OCI-LY3 (cell line): ENCODE measurements at regions not wholly inside any gene's neighbourhood (a gene's known extent, or its start where the extent isn't known, plus 50 kb on each side); places are given as distances from the start of the nearest gene placed in this dataset.

ENCODE experiments used
- H2AFZ ChIP-seq: fragments of 200-600, 300-600 bp; shearing (Covaris generic); 2 replicates; pipeline ENCODE4 v1.6.0; 2014; ENCODE audit warnings: antibody characterized with exemption, low read depth, low read length
- H3K27ac ChIP-seq: fragments of 200-600, 300-600 bp; sonication (generic); 2 replicates; pipeline ENCODE4 v1.5.1; 2014; ENCODE audit warnings: mild to moderate bottlenecking, low read length, moderate library complexity, mixed read lengths
- H3K27me3 ChIP-seq: fragments of 200-600, 300-600 bp; sonication (generic); 2 replicates; pipeline ENCODE4 v1.6.1; 2014; ENCODE audit warnings: low read depth, low read length, mixed read lengths
- H3K36me3 ChIP-seq: fragments of 200-600, 300-600 bp; sonication (generic); replicated peaks from 2 replicates; pipeline ENCODE3; 2014; ENCODE audit warnings: low read depth, low read length, mixed read lengths
- H3K4me1 ChIP-seq: fragments of 300-600, 200-600 bp; sonication (generic); 2 replicates; pipeline ENCODE4 v1.6.1; 2014; ENCODE audit warnings: low read length, mixed read lengths
- H3K4me2 ChIP-seq: fragments of 200-600, 300-600 bp; sonication (generic); 2 replicates; pipeline ENCODE4 v1.6.1; 2014; ENCODE audit warnings: low read length, mixed read lengths
- H3K4me3 ChIP-seq: fragments of 300-600, 200-600 bp; sonication (generic); 2 replicates; pipeline ENCODE4 v1.5.1; 2014; ENCODE audit warnings: antibody characterized with exemption, mild to moderate bottlenecking, low read length, moderate library complexity
- H3K79me2 ChIP-seq: fragments of 300-600, 200-600 bp; shearing (Covaris generic); 2 replicates; pipeline ENCODE4 v1.6.1; 2014; ENCODE audit warnings: mild to moderate bottlenecking, low read length, mixed read lengths
- H3K9ac ChIP-seq: fragments of 300-600, 200-600 bp; shearing (Covaris generic); 2 replicates; pipeline ENCODE4 v1.6.0; 2014; ENCODE audit warnings: mild to moderate bottlenecking, low read length, moderate library complexity
- H3K9me3 ChIP-seq: fragments of 200-600, 300-600 bp; shearing (Covaris generic); 2 replicates; pipeline ENCODE4 v1.6.1; 2014; ENCODE audit warnings: low read length, mixed read lengths; ENCODE audit not compliant: insufficient read depth
- H4K20me1 ChIP-seq: fragments of 200-600, 300-600 bp; sonication (generic); 2 replicates; pipeline ENCODE4 v1.6.1; 2016; ENCODE audit warnings: low read length, mixed read lengths; ENCODE audit not compliant: insufficient read depth
- EZH2phosphoT487 ChIP-seq: fragments of 200-600 bp; shearing (Covaris generic); IDR thresholded peaks from 2 replicates; pipeline ENCODE4 v1.6.1; 2018; ENCODE audit warnings: antibody characterized with exemption, mixed run types, low read depth
- TF ChIP-seq, protein P1 (sequence below): fragments of 200-600, 300-600 bp; sonication (generic); IDR thresholded peaks from 2 replicates; pipeline ENCODE4 v1.5.1; 2014; ENCODE audit warnings: antibody characterized with exemption, low read length, low read depth

DNA sequence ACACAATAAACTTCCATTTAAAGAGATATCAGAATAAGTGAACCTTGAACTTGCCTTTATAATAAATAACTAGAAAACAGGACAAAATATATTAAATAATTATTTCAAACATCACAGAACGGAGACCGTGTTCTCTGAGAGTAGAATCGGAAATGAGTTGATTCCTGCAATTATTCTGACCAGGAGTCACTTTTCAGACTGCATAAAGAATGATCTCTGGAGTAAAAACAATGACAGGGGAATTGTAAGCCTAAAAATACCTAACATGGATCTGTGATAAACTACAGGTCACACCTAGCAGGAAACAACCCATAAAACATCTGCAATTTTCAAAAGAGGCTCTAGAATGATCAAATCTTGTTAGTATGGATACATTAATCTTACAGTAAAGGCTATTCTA lies 577.5 kb upstream of the SORCS1 start:
- H3K27ac ChIP-seq, result no peak overlapping the region
- no peak overlapping the region for H3K9ac ChIP-seq
- H2AFZ ChIP-seq, result no peak overlapping the region
- no peaks in the 10 kb centered on the region for H3K27me3 ChIP-seq
- no peaks in the 10 kb centered on the region for H3K4me1 ChIP-seq
- no peaks in the 10 kb centered on the region for H3K79me2 ChIP-seq
- TF ChIP-seq, protein P1, sequence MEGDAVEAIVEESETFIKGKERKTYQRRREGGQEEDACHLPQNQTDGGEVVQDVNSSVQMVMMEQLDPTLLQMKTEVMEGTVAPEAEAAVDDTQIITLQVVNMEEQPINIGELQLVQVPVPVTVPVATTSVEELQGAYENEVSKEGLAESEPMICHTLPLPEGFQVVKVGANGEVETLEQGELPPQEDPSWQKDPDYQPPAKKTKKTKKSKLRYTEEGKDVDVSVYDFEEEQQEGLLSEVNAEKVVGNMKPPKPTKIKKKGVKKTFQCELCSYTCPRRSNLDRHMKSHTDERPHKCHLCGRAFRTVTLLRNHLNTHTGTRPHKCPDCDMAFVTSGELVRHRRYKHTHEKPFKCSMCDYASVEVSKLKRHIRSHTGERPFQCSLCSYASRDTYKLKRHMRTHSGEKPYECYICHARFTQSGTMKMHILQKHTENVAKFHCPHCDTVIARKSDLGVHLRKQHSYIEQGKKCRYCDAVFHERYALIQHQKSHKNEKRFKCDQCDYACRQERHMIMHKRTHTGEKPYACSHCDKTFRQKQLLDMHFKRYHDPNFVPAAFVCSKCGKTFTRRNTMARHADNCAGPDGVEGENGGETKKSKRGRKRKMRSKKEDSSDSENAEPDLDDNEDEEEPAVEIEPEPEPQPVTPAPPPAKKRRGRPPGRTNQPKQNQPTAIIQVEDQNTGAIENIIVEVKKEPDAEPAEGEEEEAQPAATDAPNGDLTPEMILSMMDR, result no peak
- TF ChIP-seq EZH2phosphoT487, result no peak
- H3K4me3 ChIP-seq, result no peak overlapping the region
- H3K36me3 ChIP-seq, result no peaks in the 10 kb centered on the region
- H3K4me2 ChIP-seq, result no peak overlapping the region
- no peaks in the 10 kb centered on the region for H4K20me1 ChIP-seq
- no peaks in the 10 kb centered on the region for H3K9me3 ChIP-seq

DNA sequence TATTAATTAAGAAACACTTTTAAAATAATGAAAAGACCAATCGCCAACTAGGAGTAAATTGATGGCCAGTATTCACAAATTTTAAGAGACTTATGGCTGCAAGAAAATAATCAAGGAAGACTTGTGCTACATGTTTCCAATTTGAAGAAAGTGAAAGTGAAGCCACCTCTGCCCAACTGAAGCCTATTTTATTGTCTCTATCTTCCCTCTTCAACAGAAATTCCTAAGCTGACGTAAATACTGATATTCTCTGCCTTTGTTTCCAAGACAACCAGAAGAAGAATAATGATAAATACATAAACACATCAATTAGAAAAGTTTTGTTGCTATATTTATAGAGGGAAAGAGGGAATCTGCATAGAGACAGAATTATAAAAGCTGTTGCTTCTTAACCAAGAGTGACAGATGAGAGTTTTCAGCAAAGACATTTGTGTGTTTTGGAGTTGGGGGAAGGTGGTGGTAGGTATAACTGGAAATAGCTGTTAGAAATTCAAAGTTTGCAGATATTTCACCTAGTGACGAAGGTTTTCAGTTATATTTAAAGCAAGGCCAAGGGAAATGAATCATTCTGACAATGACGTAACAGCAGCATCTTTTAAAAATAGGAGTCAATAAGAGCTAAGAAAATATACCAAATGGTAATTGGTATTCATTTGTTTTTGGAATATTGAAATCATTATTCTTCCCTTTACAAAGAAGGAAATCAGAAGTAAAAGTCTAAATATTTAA lies 576.6 kb upstream of the SORCS1 start:
- peak overlapping the region; percentile 49 for H3K4me3 ChIP-seq

DNA sequence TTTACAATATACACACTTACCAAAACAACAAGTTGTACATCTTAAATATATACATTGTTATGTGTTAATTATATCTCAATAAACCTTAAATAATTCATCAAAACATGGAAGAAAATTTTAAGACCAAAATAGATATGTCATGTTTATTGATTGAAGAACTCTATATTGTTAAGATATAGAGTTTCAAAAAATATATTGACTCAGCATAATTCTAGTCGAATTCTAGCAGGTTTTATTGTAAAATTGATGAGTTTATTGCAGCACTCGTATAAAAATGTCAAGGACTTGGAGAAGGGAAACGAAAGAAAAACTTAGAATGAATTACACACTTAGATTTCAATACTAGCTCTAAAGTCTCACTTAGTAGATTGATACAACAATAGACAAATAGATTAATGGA lies 575.4 kb upstream of the SORCS1 start:
- TF ChIP-seq, protein P1, result no peak
- TF ChIP-seq EZH2phosphoT487, result no peak
- H3K9ac ChIP-seq, result no peak overlapping the region
- no peak overlapping the region for H3K4me2 ChIP-seq
- H3K4me3 ChIP-seq, result no peak overlapping the region
- no peaks in the 10 kb centered on the region for H4K20me1 ChIP-seq
- no peak overlapping the region for H2AFZ ChIP-seq
- H3K79me2 ChIP-seq, result no peaks in the 10 kb centered on the region
- no peaks in the 10 kb centered on the region for H3K9me3 ChIP-seq
- H3K36me3 ChIP-seq, result no peaks in the 10 kb centered on the region
- no peaks in the 10 kb centered on the region for H3K4me1 ChIP-seq
- no peaks in the 10 kb centered on the region for H3K27me3 ChIP-seq
- H3K27ac ChIP-seq, result no peak overlapping the region

More for the DNA sequence above, 576.6 kb upstream of the SORCS1 start:
- Histone ChIP-seq H3K4me2 (peak overlapping the region; percentile 59), H3K36me3 (no peaks in the 10 kb centered on the region), H3K79me2 (no peaks in the 10 kb centered on the region), H3K9me3 (no peaks in the 10 kb centered on the region), H3K27ac (no peak overlapping the region), H3K9ac (no peak overlapping the region), H2AFZ (peak overlapping the region; percentile 7; the same call in 1 of the 2 replicates), H3K27me3 (no peaks in the 10 kb centered on the region), H4K20me1 (no peaks in the 10 kb centered on the region), H3K4me1 (no peaks in the 10 kb centered on the region)
- no peak for TF ChIP-seq EZH2phosphoT487
- TF ChIP-seq, protein P1, result no peak

DNA sequence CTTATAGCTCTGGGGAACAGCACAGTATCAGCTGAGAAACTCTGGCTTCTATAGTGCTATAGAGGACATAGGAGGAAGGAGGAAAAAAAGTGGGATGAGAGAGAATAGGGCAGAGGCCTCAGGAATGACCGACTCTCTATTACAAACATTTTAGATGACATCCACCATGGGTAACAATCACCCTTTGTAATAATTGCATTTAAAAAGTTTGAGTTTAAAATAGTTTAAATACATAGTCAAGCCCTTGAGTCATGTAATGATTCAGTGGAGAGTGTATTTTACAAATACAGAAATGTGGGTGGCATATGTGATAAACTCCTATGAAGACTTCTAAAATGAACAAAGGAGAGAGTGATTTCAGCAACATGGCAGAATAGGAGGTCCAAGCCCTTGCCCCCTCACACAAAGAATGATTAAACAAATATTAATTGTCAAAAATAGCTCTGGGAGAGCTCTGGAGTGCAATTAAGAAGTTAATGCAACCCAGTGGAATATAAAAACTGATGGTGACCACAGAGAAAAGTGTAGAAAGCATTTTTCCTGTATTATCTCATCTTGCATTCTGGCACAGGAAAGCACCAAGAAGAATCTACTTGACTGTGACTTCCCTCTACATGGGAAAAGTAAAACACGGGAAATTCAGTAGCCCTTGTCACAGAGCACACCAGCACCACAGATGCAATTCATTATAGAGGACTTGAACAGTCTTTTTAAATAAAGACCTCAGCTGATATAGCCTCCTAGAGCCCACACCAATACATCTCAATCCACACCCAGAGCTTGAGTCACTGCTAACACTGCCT lies 569.0 kb upstream of the SORCS1 start:
- Histone ChIP-seq H3K4me3 (no peak overlapping the region), H3K27me3 (no peaks in the 10 kb centered on the region)

More for the DNA sequence above, 569.0 kb upstream of the SORCS1 start:
- H3K4me1 ChIP-seq, result peaks cover 8% of the 10 kb centered on the region
- H3K36me3 ChIP-seq, result peaks cover 5% of the 10 kb centered on the region
- no peak overlapping the region for H3K9ac ChIP-seq
- TF ChIP-seq, protein P1, result no peak
- TF ChIP-seq EZH2phosphoT487, result no peak
- no peak overlapping the region for H2AFZ ChIP-seq
- H3K27ac ChIP-seq, result no peak overlapping the region
- H4K20me1 ChIP-seq, result no peaks in the 10 kb centered on the region
- peaks cover 6% of the 10 kb centered on the region; the same call in 1 of the 2 replicates for H3K9me3 ChIP-seq
- no peaks in the 10 kb centered on the region for H3K79me2 ChIP-seq
- H3K4me2 ChIP-seq, result no peak overlapping the region
